Gastrocnemius medialis (tissue), 4 donors: ENCODE measurements at regions not wholly inside any gene's neighbourhood (a gene's known extent, or its start where the extent isn't known, plus 50 kb on each side); places are given as distances from the start of the nearest gene placed in this dataset.
A peak's percentile ranks its signal among the peaks of the same experiment; 100 is the strongest.

ENCODE experiments used
- ATAC-seq, 2 donors: fragments of 150-250 bp; one replicate each; pipeline ENCODE4 v1.9.1; 2016
- DNase-seq, 2 donors: peaks; one replicate each; pipeline ENCODE4 v3.0.0-alpha.2; 2019
- H3K27ac ChIP-seq, 4 donors: fragments of 200-600 bp; sonication (generic); 1 replicate in 1 of 4; 2 replicates in 3 of 4; pipeline ENCODE4 v1.5.1; 2016 to 2018; ENCODE audit warnings: mild to moderate bottlenecking in 2 of 4, moderate library complexity in 1 of 4
- H3K27me3 ChIP-seq, 3 donors: fragments of 200-600 bp; sonication (generic) in 2 of 3; 1 replicate in 1 of 3; 2 replicates in 2 of 3; pipeline versions ENCODE4 v1.5.1 to v1.6.0; 2016 to 2019; ENCODE audit warnings: mild to moderate bottlenecking in 1 of 3, moderate library complexity in 1 of 3
- H3K36me3 ChIP-seq, 2 donors: fragments of 200-600 bp; sonication (generic) in 1 of 2; one replicate each; pipeline ENCODE4 v1.5.1; 2017 to 2018
- H3K4me1 ChIP-seq, 2 donors: fragments of 200-600 bp; sonication (generic) in 1 of 2; one replicate each; pipeline ENCODE4 v1.5.1; 2016 to 2017; ENCODE audit warnings: mild to moderate bottlenecking in 2 of 2
- H3K4me3 ChIP-seq, 4 donors: fragments of 200-600 bp; sonication (generic) in 3 of 4; 1 replicate in 1 of 4; 2 replicates in 3 of 4; pipeline ENCODE4 v1.5.1; 2016 to 2019; ENCODE audit warnings: mild to moderate bottlenecking in 2 of 4
- H3K9me3 ChIP-seq, 3 donors: fragments of 200-600 bp; sonication (generic) in 2 of 3; 1 replicate in 1 of 3; 2 replicates in 2 of 3; pipeline ENCODE4 v1.5.1; 2016 to 2019
- POLR2A ChIP-seq, 2 donors: fragments of 450-650 bp; IDR thresholded peaks; one replicate each; pipeline ENCODE4 v1.6.1; 2017; ENCODE audit warnings: antibody characterized with exemption in 2 of 2, mild to moderate bottlenecking in 2 of 2, moderate library complexity in 2 of 2
- in situ Hi-C, 4 donors: fragments of 200-750 bp; cut with MboI; loops; one replicate each; pipeline versions ENCODE4 v1.15.0 to v1.8.0; 2017; ENCODE audit warnings: low sequenced_read_pairs in 4 of 4
- intact Hi-C: fragments of 100-400 bp; cut with DNase I; formaldehyde crosslinking; loops from one replicate; pipeline ENCODE4 v1.15.1; 2023; ENCODE audit warnings: low total_unique reads
- TF ChIP-seq, protein P1 (sequence below), 5 experiments: fragments of 450-650 bp in 3 of 5; fragments of 200-600 bp in 2 of 5; sonication (generic) in 2 of 5; IDR thresholded peaks in 4 of 5; conservative IDR thresholded peaks in 1 of 5; 1 replicate in 4 of 5; 2 replicates in 1 of 5; pipeline ENCODE4 v1.5.1; 2016 to 2019; ENCODE audit warnings: antibody characterized with exemption in 5 of 5, mild to moderate bottlenecking in 3 of 5, moderate library complexity in 3 of 5

DNA sequence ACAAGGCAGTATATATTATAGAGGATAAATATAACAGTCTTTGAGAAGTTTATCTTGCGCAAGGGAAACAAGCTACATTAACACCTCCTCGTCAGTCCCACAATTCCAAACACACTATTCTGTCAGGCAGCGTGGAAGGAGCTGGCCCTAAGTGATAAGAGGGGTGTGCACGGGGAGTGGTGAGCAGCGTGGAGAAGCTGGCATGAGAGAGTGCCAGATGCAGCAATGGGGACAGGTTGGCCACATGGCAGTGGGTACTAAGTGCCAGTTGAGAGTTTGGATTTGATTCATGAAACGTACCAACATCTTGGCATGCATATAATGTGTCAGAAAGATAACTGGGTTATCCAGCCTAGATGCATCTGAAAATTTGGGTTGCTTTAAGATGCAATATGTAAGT lies 460.2 kb downstream of the ICE1 start:
- in situ Hi-C loops: loop anchor here in 2 of 4 donors (25.0 kb wide), 1 partner anchor 705 kb away; no protein-coding TSS in a partner anchor
- Histone ChIP-seq H3K36me3 (no peaks in the 10 kb centered on the region), H3K27me3 (peaks cover 0 to 2% (median 0%) of the 10 kb centered on the region in 3 donors), H3K9me3 (no peaks in the 10 kb centered on the region), H3K4me3 (no peak overlapping the region), H3K27ac (no peak overlapping the region), H3K4me1 (no peaks in the 10 kb centered on the region)
- intact Hi-C loops: loop anchor here (10.0 kb wide), 1 partner anchor 562 kb away; the partner anchor contains the start of gene UBE2QL1
- DNase-seq: no peak
- no peak for ATAC-seq
- TF ChIP-seq, protein P1, sequence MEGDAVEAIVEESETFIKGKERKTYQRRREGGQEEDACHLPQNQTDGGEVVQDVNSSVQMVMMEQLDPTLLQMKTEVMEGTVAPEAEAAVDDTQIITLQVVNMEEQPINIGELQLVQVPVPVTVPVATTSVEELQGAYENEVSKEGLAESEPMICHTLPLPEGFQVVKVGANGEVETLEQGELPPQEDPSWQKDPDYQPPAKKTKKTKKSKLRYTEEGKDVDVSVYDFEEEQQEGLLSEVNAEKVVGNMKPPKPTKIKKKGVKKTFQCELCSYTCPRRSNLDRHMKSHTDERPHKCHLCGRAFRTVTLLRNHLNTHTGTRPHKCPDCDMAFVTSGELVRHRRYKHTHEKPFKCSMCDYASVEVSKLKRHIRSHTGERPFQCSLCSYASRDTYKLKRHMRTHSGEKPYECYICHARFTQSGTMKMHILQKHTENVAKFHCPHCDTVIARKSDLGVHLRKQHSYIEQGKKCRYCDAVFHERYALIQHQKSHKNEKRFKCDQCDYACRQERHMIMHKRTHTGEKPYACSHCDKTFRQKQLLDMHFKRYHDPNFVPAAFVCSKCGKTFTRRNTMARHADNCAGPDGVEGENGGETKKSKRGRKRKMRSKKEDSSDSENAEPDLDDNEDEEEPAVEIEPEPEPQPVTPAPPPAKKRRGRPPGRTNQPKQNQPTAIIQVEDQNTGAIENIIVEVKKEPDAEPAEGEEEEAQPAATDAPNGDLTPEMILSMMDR (IDR thresholded peaks at IDR 0.05 in 4 of 5, conservative IDR thresholded peaks at IDR 0.05 in 1 of 5): no peak
- no peak for TF ChIP-seq POLR2A (IDR thresholded peaks at IDR 0.05)

DNA sequence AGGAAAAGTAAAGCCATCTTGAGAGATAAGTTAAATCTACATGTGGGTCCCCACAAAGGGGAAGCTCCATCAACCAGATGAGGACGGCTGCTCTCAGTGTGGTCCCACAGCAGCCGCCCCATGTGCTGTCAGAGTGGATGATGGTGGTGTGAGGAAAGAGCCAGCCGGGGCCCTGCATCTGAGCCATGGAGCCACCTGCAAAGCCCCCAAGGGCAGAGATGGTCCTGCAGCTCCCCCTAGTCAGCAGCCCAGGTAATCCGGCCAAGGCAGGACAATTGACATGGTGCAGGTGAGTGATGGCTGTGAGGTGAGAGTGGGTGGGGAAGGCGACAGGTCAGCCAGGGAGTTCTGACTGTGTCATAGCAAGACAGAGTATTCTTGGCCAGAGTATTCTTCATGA lies 458.8 kb downstream of the ICE1 start:
- Histone ChIP-seq H3K4me3 (no peak overlapping the region), H3K36me3 (no peaks in the 10 kb centered on the region), H3K27ac (no peak overlapping the region), H3K4me1 (no peaks in the 10 kb centered on the region), H3K9me3 (no peaks in the 10 kb centered on the region), H3K27me3 (no peaks in the 10 kb centered on the region)
- ATAC-seq: no peak
- TF ChIP-seq, protein P1 (IDR thresholded peaks at IDR 0.05 in 4 of 5, conservative IDR thresholded peaks at IDR 0.05 in 1 of 5): peak in 1 of 5 experiments; percentile 12
- no peak for TF ChIP-seq POLR2A (IDR thresholded peaks at IDR 0.05)
- in situ Hi-C loops (loop anchor here in 2 of 4 donors (25.0 kb wide), 1 partner anchor 706 kb away; no protein-coding TSS in a partner anchor), intact Hi-C loops (loop anchor here (10.0 kb wide), 1 partner anchor 564 kb away; the partner anchor contains the start of gene UBE2QL1)
- no peak for DNase-seq

DNA sequence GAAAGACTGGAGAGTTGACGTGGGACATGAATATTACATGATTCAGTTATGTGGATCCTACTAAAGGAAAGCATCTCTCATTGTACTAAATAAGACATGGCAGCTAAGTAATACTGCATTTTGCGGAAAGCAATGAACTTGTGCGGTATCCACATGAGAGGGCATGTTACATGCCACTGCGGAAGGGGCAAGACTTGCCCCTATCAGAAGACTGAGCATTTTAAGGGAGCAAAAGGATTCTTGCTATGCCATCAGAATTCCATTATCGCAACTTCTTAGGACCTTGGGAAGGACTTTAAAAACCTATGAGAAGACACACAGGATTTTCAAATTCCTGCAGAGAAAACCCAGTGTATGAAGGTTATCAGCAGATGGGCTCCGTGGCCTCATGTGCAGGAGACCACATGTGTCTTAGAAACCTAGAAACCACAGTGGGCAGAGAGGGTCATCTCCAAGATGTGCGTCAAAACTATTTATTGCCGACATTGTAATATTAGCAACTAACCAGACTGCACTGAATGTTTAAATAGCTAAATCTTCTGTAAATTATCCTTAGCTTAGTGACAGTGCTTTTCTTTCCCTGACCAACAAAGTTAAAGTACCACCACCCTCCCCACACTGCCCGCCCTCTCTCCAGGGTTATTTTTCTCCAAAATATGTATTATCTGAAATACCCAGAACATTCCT lies 457.7 kb downstream of the ICE1 start:
- no peaks in the 10 kb centered on the region for H3K36me3 ChIP-seq
- in situ Hi-C loops: loop anchor here in 2 of 4 donors (25.0 kb wide), 1 partner anchor 707 kb away; no protein-coding TSS in a partner anchor
- no peaks in the 10 kb centered on the region for H3K4me1 ChIP-seq
- no peak overlapping the region for H3K27ac ChIP-seq
- no peak for DNase-seq
- TF ChIP-seq, protein P1 (IDR thresholded peaks at IDR 0.05 in 4 of 5, conservative IDR thresholded peaks at IDR 0.05 in 1 of 5): no peak
- no peak for TF ChIP-seq POLR2A (IDR thresholded peaks at IDR 0.05)
- no peak overlapping the region for H3K4me3 ChIP-seq
- intact Hi-C loops: loop anchor here (10.0 kb wide), 1 partner anchor 565 kb away; the partner anchor contains the start of gene UBE2QL1
- ATAC-seq: no peak
- H3K9me3 ChIP-seq: no peaks in the 10 kb centered on the region
- H3K27me3 ChIP-seq: no peaks in the 10 kb centered on the region

DNA sequence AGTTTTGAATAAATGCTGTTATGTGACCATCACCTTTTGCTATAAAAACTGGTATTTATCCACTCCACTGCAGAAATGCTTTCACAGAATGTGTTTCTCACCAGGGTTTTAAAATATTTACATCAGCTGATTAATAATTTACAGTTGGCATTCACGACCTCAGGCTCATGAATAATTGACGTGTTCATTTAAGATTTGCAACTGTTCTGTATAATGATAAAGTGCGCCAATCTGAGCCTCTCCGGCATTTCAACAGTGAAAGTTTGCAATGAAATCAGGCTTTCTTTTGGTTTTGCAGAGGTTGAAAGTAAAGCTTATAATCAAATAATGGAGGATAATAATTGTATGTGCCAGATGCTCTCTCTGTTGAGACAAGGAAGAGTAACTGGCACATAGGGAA lies 434.9 kb downstream of the ICE1 start:
- ATAC-seq (no peak), DNase-seq (no peak)
- TF ChIP-seq, protein P1 (IDR thresholded peaks at IDR 0.05 in 4 of 5, conservative IDR thresholded peaks at IDR 0.05 in 1 of 5): no peak
- TF ChIP-seq POLR2A (IDR thresholded peaks at IDR 0.05): no peak
- Histone ChIP-seq H3K4me1 (no peaks in the 10 kb centered on the region), H3K36me3 (no peaks in the 10 kb centered on the region), H3K4me3 (no peak overlapping the region), H3K27me3 (no peaks in the 10 kb centered on the region), H3K27ac (no peak overlapping the region), H3K9me3 (no peaks in the 10 kb centered on the region)
- intact Hi-C loops (no loop called here), in situ Hi-C loops (no loop called here)
